ENCODE measurements at regions not wholly inside any gene's neighbourhood (a gene's known extent, or its start where the extent isn't known, plus 50 kb on each side); places are given as distances from the start of the nearest gene placed in this dataset.
"Not testable (repeated sequence)": the region's sequence is repeated elsewhere in the genome, so short reads cannot be mapped to it uniquely, and the experiment has no call there.

DNA sequence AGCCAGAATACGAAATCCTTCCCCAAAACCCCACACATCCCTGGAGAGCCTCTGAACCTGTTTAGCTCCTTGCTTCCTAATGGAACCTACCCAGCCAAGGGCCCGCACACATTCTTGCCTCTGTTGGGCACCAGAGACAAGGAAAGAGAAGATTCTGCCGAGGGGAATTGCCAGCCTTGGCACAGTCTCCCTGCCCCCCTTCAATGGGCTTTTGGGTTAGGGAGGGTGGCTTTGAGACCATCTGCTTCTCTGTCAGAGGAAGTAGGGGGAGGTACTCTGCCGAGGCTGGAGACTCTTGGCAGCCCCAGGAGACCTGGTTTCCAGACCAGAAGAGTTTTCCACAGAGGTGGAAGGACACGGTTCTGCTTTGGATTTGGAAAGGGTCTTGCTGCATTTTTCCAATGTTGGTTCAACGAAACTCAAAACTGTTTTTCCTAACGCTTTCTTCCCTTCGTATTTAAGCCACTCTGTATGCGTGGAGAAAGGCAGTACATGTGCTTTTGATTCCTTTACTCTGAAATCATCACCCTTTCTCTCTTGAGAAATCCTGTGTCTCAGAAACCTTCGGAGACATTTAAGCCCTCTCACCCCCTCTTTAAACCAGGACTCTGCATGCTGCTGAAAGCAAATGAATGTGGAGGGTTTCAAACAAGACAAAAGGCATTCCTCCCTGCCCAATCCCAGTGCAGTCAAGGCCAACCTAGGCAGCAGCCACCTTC lies 78.8 kb upstream of the PRR23C start:
- Histone ChIP-seq H3K27ac (ENCODE audit: low read depth, low read length) (no peak overlapping the region), H3K4me3 (ENCODE audit: low read depth, low read length) (no peak overlapping the region), H3K27me3 (ENCODE audit: control insufficient read depth, insufficient read depth, low read length) (peaks cover 3% of the 10 kb centered on the region), H3K9me3 (ENCODE audit: control insufficient read depth, insufficient read depth, low read length) (no peaks in the 10 kb centered on the region)
- ChIA-PET CTCF (interaction anchor here (1.2 to 3.6 kb wide), 3 partner anchors 11 to 206 kb away, joined by 7 to 35 read pairs (median 15); no protein-coding TSS in a partner anchor), POLR2A (no interaction called here)
- TF ChIP-seq, protein P1, sequence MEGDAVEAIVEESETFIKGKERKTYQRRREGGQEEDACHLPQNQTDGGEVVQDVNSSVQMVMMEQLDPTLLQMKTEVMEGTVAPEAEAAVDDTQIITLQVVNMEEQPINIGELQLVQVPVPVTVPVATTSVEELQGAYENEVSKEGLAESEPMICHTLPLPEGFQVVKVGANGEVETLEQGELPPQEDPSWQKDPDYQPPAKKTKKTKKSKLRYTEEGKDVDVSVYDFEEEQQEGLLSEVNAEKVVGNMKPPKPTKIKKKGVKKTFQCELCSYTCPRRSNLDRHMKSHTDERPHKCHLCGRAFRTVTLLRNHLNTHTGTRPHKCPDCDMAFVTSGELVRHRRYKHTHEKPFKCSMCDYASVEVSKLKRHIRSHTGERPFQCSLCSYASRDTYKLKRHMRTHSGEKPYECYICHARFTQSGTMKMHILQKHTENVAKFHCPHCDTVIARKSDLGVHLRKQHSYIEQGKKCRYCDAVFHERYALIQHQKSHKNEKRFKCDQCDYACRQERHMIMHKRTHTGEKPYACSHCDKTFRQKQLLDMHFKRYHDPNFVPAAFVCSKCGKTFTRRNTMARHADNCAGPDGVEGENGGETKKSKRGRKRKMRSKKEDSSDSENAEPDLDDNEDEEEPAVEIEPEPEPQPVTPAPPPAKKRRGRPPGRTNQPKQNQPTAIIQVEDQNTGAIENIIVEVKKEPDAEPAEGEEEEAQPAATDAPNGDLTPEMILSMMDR (IDR thresholded peaks at IDR 0.05; ENCODE audit: low read depth, low read length), result no peak
- no peak for DNase-seq (ENCODE audit: low read depth, low spot score)

DNA sequence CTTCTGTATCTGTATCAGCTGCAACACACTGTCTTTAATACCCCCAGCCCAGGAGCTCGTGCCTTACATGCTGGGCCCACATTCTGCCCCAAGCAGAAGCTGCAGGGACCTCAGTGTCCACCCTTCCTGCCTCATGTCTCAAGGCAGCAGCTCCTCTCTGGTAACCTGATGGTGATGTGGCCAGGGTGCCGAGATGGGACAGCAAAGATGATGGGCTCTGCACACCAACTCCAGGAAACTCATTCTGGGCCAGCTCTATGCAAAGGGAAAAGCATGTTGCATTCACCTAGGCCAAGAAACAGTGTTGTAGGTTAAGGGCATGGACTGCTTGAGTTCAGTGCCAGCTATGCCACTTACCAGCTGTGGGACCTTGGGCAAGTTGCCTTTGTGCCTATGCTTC lies 79.5 kb upstream of the PRR23C start:
- TF ChIP-seq, protein P1 (IDR thresholded peaks at IDR 0.05; ENCODE audit: low read depth, low read length), result no peak
- DNase-seq (ENCODE audit: low read depth, low spot score), result no peak
- H3K4me3 ChIP-seq (ENCODE audit: low read depth, low read length), result no peak overlapping the region
- POLR2A ChIA-PET, result no interaction called here
- H3K27ac ChIP-seq (ENCODE audit: low read depth, low read length), result no peak overlapping the region
- H3K27me3 ChIP-seq (ENCODE audit: control insufficient read depth, insufficient read depth, low read length), result peaks cover 3% of the 10 kb centered on the region
- CTCF ChIA-PET, result interaction anchor here (1.1 to 3.6 kb wide), 3 partner anchors 12 to 205 kb away, joined by 3 to 35 read pairs (median 7); no protein-coding TSS in a partner anchor
- no peaks in the 10 kb centered on the region for H3K9me3 ChIP-seq (ENCODE audit: control insufficient read depth, insufficient read depth, low read length)

DNA sequence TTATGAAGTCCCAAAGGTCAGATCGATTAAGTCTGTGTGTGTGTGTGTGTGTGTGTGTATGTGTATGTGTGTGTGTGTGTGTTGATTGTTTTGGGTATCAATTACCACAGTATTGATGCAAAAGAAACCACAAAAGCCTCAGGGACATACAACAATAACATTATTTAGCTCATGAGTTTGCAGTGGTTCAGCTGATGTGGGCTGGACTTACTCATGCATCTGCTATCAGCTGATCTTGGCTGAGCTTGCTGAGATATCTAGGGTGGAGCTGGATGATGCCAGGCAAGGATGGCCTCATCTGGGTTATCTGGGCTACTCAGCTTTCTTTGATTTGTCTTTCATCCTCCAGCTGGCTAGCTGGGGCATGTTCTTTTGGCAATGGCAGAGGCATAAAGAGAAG lies 82.4 kb upstream of the PRR23C start:
- H3K4me3 ChIP-seq (ENCODE audit: low read depth, low read length), result no peak overlapping the region
- H3K27me3 ChIP-seq (ENCODE audit: control insufficient read depth, insufficient read depth, low read length), result peaks cover 9% of the 10 kb centered on the region
- TF ChIP-seq, protein P1 (IDR thresholded peaks at IDR 0.05; ENCODE audit: low read depth, low read length), result no peak
- no peaks in the 10 kb centered on the region for H3K9me3 ChIP-seq (ENCODE audit: control insufficient read depth, insufficient read depth, low read length)
- POLR2A ChIA-PET, result no interaction called here
- no peak overlapping the region for H3K27ac ChIP-seq (ENCODE audit: low read depth, low read length)
- CTCF ChIA-PET, result interaction anchor here (0.6 to 0.9 kb wide), 3 partner anchors 15 to 202 kb away, joined by 3 to 5 read pairs (median 3); no protein-coding TSS in a partner anchor
- DNase-seq (ENCODE audit: low read depth, low spot score), result peak; percentile 49

DNA sequence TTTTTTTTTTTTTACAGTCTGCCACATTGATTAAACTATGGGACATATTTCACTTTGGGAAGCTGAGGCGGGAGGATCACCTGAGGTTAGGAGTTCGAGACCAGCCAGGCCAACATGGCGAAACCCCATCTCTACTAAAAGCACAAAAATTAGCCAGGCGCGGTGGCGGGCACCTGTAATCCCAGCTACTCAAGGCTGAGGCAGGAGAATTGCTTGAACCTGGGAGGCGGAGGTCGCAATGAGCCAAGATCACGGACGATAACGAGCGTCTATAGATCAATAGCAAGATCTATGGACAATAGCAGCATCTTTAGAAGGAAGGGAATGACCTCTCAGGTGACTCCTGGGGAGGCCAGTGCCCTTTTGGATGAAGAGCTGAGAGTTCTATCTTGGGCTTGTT lies 82.9 kb upstream of the PRR23C start:
- H3K27me3 ChIP-seq (ENCODE audit: control insufficient read depth, insufficient read depth, low read length); H3K27ac ChIP-seq (ENCODE audit: low read depth, low read length); DNase-seq (ENCODE audit: low read depth, low spot score); H3K9me3 ChIP-seq (ENCODE audit: control insufficient read depth, insufficient read depth, low read length); POLR2A ChIA-PET; H3K4me3 ChIP-seq (ENCODE audit: low read depth, low read length): not testable (repeated sequence)
- CTCF ChIA-PET, result interaction anchor here (0.7 to 0.9 kb wide), 2 partner anchors 15 to 201 kb away, joined by 3 read pairs; no protein-coding TSS in a partner anchor

DNA sequence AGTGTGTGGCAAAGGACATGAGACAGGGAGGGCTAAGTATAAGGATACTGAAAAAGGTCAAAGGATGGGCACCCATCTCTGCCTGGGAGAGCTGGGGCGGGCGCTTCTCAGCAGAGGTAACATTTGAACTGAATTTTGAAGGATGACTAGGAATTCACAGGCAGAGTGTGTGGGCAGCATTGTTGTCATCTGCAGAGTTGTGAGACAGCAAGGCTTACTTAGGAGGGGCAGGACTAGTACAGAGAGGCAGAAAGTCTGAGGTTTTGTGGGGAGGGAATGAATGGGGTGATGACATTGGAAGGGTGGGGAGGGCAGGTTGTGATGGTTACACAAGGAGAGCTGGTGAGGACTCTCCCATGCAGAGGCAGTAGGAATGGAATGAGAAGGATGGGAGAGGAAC lies 84.1 kb upstream of the PRR23C start:
- Histone ChIP-seq H3K27ac (ENCODE audit: low read depth, low read length) (no peak overlapping the region), H3K27me3 (ENCODE audit: control insufficient read depth, insufficient read depth, low read length) (peaks cover 9% of the 10 kb centered on the region), H3K4me3 (ENCODE audit: low read depth, low read length) (no peak overlapping the region), H3K9me3 (ENCODE audit: control insufficient read depth, insufficient read depth, low read length) (no peaks in the 10 kb centered on the region)
- ChIA-PET CTCF (no interaction called here), POLR2A (no interaction called here)
- DNase-seq (ENCODE audit: low read depth, low spot score), result no peak
- TF ChIP-seq, protein P1 (IDR thresholded peaks at IDR 0.05; ENCODE audit: low read depth, low read length), result no peak

Measured in AG04450 (cell line).